Common myeloid progenitor, CD34-positive (primary cell): ENCODE measurements at regions not wholly inside any gene's neighbourhood (a gene's known extent, or its start where the extent isn't known, plus 50 kb on each side); places are given as distances from the start of the nearest gene placed in this dataset.

Experiments
- CTCF ChIA-PET: fragments of 350-600 bp; sonication (Branson Sonifier 250); formaldehyde crosslinking; loops from one replicate; lab custom pipeline; 2021; ENCODE audit warnings: antibody characterized with exemption; lab: Charles Lee
- POLR2A ChIA-PET: fragments of 350-600 bp; sonication (Branson Sonifier 250); formaldehyde crosslinking; loops from one replicate; lab custom pipeline; 2021; ENCODE audit warnings: antibody characterized with exemption; lab: Charles Lee
- DNase-seq, 3 donors: peaks; one replicate each; pipeline versions ENCODE4 v3.0.0 to v3.0.0-alpha.2; 2013
- H3K27ac ChIP-seq, 2 experiments: 1 replicate in 1 of 2; 2 replicates in 1 of 2; pipeline ENCODE4 v1.7.0; 2013; ENCODE audit warnings: inconsistent platforms in 2 of 2, low read length in 2 of 2, mild to moderate bottlenecking in 2 of 2, low read depth in 1 of 2, moderate library complexity in 1 of 2; ENCODE audit not compliant: severe bottlenecking in 2 of 2, insufficient read depth in 1 of 2, poor library complexity in 1 of 2
- H3K27me3 ChIP-seq, 5 experiments: replicated peaks in 2 of 5; 1 replicate in 3 of 5; 2 replicates in 2 of 5; pipeline versions ENCODE4 v1.6.1 to v1.7.0; 2013; ENCODE audit warnings: low read length in 4 of 5, mild to moderate bottlenecking in 2 of 5, moderate library complexity in 2 of 5, inconsistent platforms in 1 of 5; ENCODE audit not compliant: insufficient read depth in 5 of 5, control insufficient read depth in 4 of 5
- H3K36me3 ChIP-seq, 4 experiments: 1 replicate in 2 of 4; 2 replicates in 2 of 4; pipeline versions ENCODE4 v1.6.1 to v1.7.0; 2013; ENCODE audit warnings: low read length in 3 of 4, control low read depth in 1 of 4, mild to moderate bottlenecking in 1 of 4; ENCODE audit not compliant: control insufficient read depth in 4 of 4, insufficient read depth in 4 of 4
- H3K4me1 ChIP-seq, 4 experiments: 1 replicate in 3 of 4; 2 replicates in 1 of 4; pipeline versions ENCODE4 v1.6.1 to v1.7.1; 2013; ENCODE audit warnings: low read length in 3 of 4, mild to moderate bottlenecking in 3 of 4, control low read depth in 1 of 4, inconsistent platforms in 1 of 4, moderate library complexity in 1 of 4; ENCODE audit not compliant: control insufficient read depth in 4 of 4, insufficient read depth in 4 of 4; ENCODE audit errors: control extremely low read depth in 1 of 4
- H3K4me3 ChIP-seq, 7 experiments: 1 replicate in 4 of 7; 2 replicates in 3 of 7; pipeline versions ENCODE4 v1.5.1 to v1.7.0; 2013; ENCODE audit warnings: mild to moderate bottlenecking in 7 of 7, low read length in 6 of 7, moderate library complexity in 6 of 7, inconsistent platforms in 2 of 7, low read depth in 2 of 7, control low read depth in 1 of 7; ENCODE audit not compliant: insufficient read depth in 4 of 7, control insufficient read depth in 1 of 7; ENCODE audit errors: extremely low read depth in 1 of 7
- H3K9me3 ChIP-seq, 5 experiments: 1 replicate in 4 of 5; 2 replicates in 1 of 5; pipeline versions ENCODE4 v1.6.1 to v1.7.1; 2013; ENCODE audit warnings: low read length in 4 of 5, mild to moderate bottlenecking in 2 of 5, inconsistent platforms in 1 of 5, low read depth in 1 of 5, moderate library complexity in 1 of 5; ENCODE audit not compliant: control insufficient read depth in 4 of 5, insufficient read depth in 2 of 5; ENCODE audit errors: control extremely low read depth in 1 of 5
- WGBS: methylation state at CpG from one replicate; pipeline ENCODE4 v1.1.5; 2013; ENCODE audit not compliant: insufficient coverage; 5-methylcytosine and 5-hydroxymethylcytosine counted together

DNA sequence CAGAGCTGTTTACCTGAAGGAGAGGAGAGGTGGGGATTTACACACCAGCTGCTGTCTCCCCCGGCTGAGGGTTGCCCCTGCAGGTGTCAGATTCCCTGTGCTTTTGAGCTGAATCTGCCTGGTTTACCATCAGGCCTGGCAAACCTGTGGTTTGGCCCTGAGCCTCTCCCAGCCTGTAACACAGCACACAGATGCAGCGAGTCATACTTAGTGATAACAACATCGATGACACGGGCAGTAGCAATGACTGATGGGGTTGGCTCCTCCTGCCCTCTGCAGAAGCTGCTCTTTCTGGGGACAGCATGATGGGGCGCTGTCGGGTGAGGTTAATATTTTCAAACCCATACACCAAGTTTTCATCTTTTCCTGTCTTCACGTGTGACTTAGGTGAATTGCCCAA lies 380.0 kb upstream of the B3GAT1 start:
- H3K27me3 ChIP-seq: peaks cover 0 to 6% (median 2%) of the 10 kb centered on the region in 5 experiments
- no peak overlapping the region for H3K27ac ChIP-seq
- no peak overlapping the region for H3K4me3 ChIP-seq
- no peaks in the 10 kb centered on the region for H3K36me3 ChIP-seq
- POLR2A ChIA-PET: no interaction called here
- H3K4me1 ChIP-seq: no peaks in the 10 kb centered on the region
- CTCF ChIA-PET: no interaction called here
- no peak for DNase-seq
- H3K9me3 ChIP-seq: no peaks in the 10 kb centered on the region
- 90% methylated on average over 2 of the region's 7 CpGs for WGBS

DNA sequence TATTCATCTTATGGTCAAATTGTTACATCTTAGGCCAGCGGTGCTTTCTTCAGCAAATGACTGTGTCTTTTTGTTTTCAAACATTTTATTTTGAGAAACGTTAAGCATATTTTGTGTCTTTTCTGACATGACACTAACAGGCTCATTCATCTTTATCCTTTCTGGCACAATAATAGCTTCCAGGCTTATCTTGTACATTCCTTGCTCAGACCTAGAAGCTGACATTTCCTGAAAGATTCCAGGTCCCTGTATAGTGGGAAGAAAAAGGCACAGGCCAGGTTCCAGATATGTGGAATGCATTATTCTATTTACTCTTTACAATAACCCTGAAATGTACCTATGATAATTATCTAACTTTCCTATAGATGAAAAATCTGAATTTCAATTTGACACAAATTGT lies 379.1 kb upstream of the B3GAT1 start:
- 50% methylated on average over 2 of the region's 2 CpGs for WGBS
- ChIA-PET CTCF (no interaction called here), POLR2A (no interaction called here)
- H3K36me3 ChIP-seq: no peaks in the 10 kb centered on the region
- H3K27ac ChIP-seq: no peak overlapping the region
- peaks cover 0 to 11% (median 2%) of the 10 kb centered on the region in 5 experiments for H3K27me3 ChIP-seq
- DNase-seq: no peak
- no peak overlapping the region for H3K4me3 ChIP-seq
- no peaks in the 10 kb centered on the region for H3K4me1 ChIP-seq
- no peaks in the 10 kb centered on the region for H3K9me3 ChIP-seq

DNA sequence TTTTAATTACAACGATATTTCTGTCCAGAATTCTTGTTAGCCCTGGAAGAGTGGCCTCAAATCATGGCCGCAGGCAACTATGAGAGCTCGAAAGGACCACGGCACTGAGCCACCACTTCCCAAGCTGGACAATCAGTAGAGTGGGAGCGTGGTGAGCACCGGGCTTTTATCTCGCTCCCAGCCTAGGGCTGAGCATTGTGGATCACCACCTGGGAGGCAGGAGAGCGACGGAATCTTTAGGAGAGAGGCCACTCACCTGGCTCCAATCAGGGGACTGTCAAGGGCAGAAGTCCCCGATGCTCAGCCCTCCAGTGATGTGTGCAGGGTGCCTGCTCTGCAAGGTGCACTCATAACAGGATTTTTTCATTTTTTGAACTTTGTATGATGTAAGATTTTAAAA lies 377.1 kb upstream of the B3GAT1 start:
- 93% methylated on average over 9 of the region's 10 CpGs for WGBS
- Histone ChIP-seq H3K4me3 (no peak overlapping the region), H3K4me1 (no peaks in the 10 kb centered on the region), H3K27me3 (peaks cover 0 to 13% (median 2%) of the 10 kb centered on the region in 5 experiments), H3K9me3 (no peaks in the 10 kb centered on the region), H3K36me3 (no peaks in the 10 kb centered on the region), H3K27ac (no peak overlapping the region)
- DNase-seq: no peak
- CTCF ChIA-PET: no interaction called here
- POLR2A ChIA-PET: no interaction called here

DNA sequence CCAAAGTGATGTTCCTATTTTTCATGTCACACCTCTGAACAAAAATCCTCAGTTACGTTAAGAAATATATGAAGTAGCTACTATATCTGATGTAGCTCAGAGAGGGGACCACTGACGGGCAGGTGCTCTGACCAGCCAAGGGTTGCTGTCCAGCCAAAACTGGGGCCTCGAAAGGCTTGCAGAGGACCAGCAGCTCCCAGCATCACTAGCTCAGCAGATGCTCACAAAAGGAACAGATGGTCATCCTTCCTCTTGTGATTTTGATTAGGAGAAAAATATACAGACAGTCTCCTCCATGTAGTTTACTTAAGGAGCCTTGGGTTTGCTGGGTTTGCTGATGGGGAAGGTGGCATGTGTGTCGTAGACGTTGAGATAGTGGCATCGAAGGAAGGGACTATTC lies 374.6 kb upstream of the B3GAT1 start:
- Histone ChIP-seq H3K4me3 (no peak overlapping the region), H3K27me3 (peaks cover 0 to 16% (median 2%) of the 10 kb centered on the region in 5 experiments), H3K27ac (no peak overlapping the region), H3K9me3 (no peaks in the 10 kb centered on the region), H3K36me3 (no peaks in the 10 kb centered on the region), H3K4me1 (no peaks in the 10 kb centered on the region)
- ChIA-PET CTCF (no interaction called here), POLR2A (no interaction called here)
- 86% methylated on average over 1 of the region's 6 CpGs for WGBS
- DNase-seq: no peak

DNA sequence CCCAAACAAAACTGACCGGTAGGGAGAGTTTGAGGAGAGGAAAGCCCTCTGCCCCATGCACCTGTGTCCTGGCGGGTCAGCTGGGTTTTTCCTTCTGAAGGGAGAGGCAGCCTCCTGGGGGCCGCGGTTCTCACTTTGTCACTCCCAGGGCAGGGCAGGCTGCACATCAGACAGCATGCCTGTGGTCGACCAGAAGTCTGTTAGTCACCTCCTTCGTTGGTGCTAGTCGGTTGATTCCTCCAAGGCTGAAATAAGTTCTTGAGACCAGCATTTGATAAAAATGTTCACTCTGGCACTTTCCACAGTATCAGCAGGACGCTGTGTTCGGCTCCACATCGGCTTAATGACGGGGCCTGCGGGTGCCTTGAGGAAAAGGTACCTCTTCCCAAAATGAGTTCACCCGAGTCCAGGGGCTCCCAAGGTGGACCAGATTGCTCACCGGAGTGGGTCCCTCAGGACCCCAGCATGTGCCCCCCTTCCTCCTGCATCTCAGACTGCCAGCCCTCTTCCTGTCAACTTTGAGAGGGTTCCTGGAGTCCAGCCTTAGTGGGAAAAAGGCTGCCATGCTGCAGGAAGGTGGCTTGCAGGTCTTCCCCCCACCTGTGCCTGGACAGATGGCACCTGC lies 373.7 kb upstream of the B3GAT1 start:
- 90% methylated on average over 13 of the region's 14 CpGs for WGBS
- Histone ChIP-seq H3K9me3 (no peaks in the 10 kb centered on the region), H3K27me3 (peaks cover 0 to 19% (median 2%) of the 10 kb centered on the region in 5 experiments), H3K36me3 (no peaks in the 10 kb centered on the region), H3K4me1 (no peaks in the 10 kb centered on the region), H3K4me3 (no peak overlapping the region), H3K27ac (no peak overlapping the region)
- POLR2A ChIA-PET: no interaction called here
- DNase-seq: no peak
- CTCF ChIA-PET: no interaction called here

DNA sequence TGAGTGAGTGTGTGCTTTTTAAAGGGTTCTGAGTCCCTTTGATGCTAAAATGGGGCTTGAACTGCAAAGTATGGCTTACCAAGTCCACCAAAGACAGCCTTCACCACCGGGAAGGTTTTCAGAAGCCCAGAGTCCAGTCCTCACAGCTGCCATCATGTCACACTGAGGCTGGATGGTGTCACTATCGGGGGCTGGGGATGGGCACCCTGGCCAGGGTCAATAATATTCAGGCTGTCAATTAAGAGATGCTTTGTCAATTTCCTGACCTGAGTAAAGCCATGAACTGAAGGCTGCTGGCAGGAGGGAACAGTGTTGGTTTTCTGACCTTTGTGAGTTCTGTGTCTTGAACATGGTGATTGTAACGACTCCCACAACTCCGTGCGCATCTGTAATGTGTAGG lies 373.0 kb upstream of the B3GAT1 start:
- CTCF ChIA-PET: no interaction called here
- WGBS: 98% methylated on average over 5 of the region's 5 CpGs

DNA sequence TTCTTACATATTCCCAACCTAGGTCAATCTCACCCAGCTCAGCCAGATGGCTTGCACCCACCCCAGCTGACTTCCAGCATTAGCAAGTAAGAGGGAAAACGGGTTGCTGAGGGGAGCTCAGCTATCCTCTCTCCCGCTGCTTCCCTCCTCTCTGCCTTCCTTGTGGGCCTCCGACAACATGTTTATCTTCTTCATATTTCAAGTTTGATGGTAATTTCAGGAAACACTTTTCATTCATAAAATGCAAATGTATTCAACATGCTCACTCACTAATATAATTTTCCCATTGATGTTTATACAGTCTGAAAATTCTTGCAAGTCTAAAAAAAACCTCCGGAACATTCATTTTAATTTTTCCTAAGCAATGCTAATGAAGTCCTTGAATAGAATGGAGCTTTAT lies 372.5 kb upstream of the B3GAT1 start:
- Histone ChIP-seq H3K4me3 (no peak overlapping the region), H3K4me1 (no peaks in the 10 kb centered on the region), H3K9me3 (no peaks in the 10 kb centered on the region), H3K36me3 (no peaks in the 10 kb centered on the region), H3K27ac (no peak overlapping the region), H3K27me3 (peaks cover 0 to 18% (median 2%) of the 10 kb centered on the region in 5 experiments)
- CTCF ChIA-PET: no interaction called here
- no peak for DNase-seq
- 83% methylated on average over 2 of the region's 4 CpGs for WGBS
- POLR2A ChIA-PET: interaction anchor here (0.7 kb wide), 1 partner anchor 88 kb away, joined by 3 read pairs; no protein-coding TSS in a partner anchor

More for the DNA sequence above, 373.0 kb upstream of the B3GAT1 start:
- H3K4me1 ChIP-seq: no peaks in the 10 kb centered on the region
- no peaks in the 10 kb centered on the region for H3K9me3 ChIP-seq
- POLR2A ChIA-PET: interaction anchor here (0.7 kb wide), 1 partner anchor 89 kb away, joined by 3 read pairs; no protein-coding TSS in a partner anchor
- no peak overlapping the region for H3K27ac ChIP-seq
- H3K36me3 ChIP-seq: no peaks in the 10 kb centered on the region
- H3K4me3 ChIP-seq: no peak overlapping the region
- peaks cover 0 to 21% (median 2%) of the 10 kb centered on the region in 5 experiments for H3K27me3 ChIP-seq
- DNase-seq: no peak
